A549 (cell line): ENCODE measurements at regions not wholly inside any gene's neighbourhood (a gene's known extent, or its start where the extent isn't known, plus 50 kb on each side); places are given as distances from the start of the nearest gene placed in this dataset.

Source experiments
- ATAC-seq, 2 experiments: fragments of 200-7000 bp in 1 of 2; fragments of >200 bp in 1 of 2; cut with Nextera tagmentation in 1 of 2; cut with Tn5 transposase in 1 of 2; 3 replicates each; pipeline versions ENCODE4 v1.8.0 to v1.9.1; 2018 to 2020; ENCODE audit warnings: mild to moderate bottlenecking in 1 of 2, moderate library complexity in 1 of 2
- CTCF ChIA-PET: fragments of 300-600 bp; sonication (Branson Sonifier 250); formaldehyde crosslinking; extraction: SDS; loops from one replicate; lab custom pipeline; 2021; ENCODE audit warnings: antibody characterized with exemption, inconsistent platforms; lab: Yijun Ruan, JAX
- POLR2A ChIA-PET: fragments of 350-600 bp; formaldehyde crosslinking; extraction: SDS; loops from one replicate; lab custom pipeline; 2021; ENCODE audit warnings: antibody characterized with exemption, inconsistent platforms; lab: Yijun Ruan, JAX
- DNase-seq, 2 experiments: peaks; one replicate each; pipeline versions ENCODE4 v3.0.0 to v3.0.0-alpha.2; 2011 to 2016; ENCODE audit warnings: low read depth in 1 of 2, low spot score in 1 of 2
- FAIRE-seq: peaks from 2 replicates; lab custom pipeline; 2011; peaks lifted over from hg19 to GRCh38; lab: Jason Lieb, UNC
- H3K27ac ChIP-seq, 2 experiments: fragments of >200 bp; sonication (Bioruptor Twin); formaldehyde crosslinking; 3 replicates each; pipeline ENCODE4 v1.5.1; 2016 to 2017
- H3K4me1 ChIP-seq: fragments of >200 bp; sonication (Bioruptor Twin); formaldehyde crosslinking; 3 replicates; pipeline ENCODE4 v1.6.1; 2016
- H3K4me2 ChIP-seq: fragments of >200 bp; sonication (Bioruptor Twin); formaldehyde crosslinking; 3 replicates; pipeline ENCODE4 v1.6.1; 2016
- H3K4me3 ChIP-seq: fragments of >200 bp; sonication (Bioruptor Twin); formaldehyde crosslinking; 3 replicates; pipeline ENCODE4 v1.5.1; 2016
- H3K9me3 ChIP-seq: fragments of >200 bp; sonication (Bioruptor Twin); formaldehyde crosslinking; 3 replicates; pipeline ENCODE4 v1.6.1; 2016
- CBX2 ChIP-seq: fragments of 200-600 bp; sonication (generic); IDR thresholded peaks from 2 replicates; pipeline ENCODE4 v1.6.1; 2016; ENCODE audit warnings: low read depth, mild to moderate bottlenecking, borderline replicate concordance
- CHD2 ChIP-seq: fragments of 150-350 bp; IDR thresholded peaks from 2 replicates; pipeline ENCODE4 v1.6.1; 2014; ENCODE audit warnings: low read length; ENCODE audit not compliant: partially characterized antibody
- CTCF ChIP-seq: fragments of >200 bp; sonication (Bioruptor Twin); formaldehyde crosslinking; IDR thresholded peaks from 3 replicates; pipeline ENCODE4 v1.5.1; 2016
- EHF ChIP-seq: fragments of 250-450 bp; sonication (Bioruptor Pico); IDR thresholded peaks from 2 replicates; pipeline ENCODE4 v1.5.0; 2020; ENCODE audit warnings: mild to moderate bottlenecking
- EP300 ChIP-seq, 2 experiments: fragments of >200 bp; sonication (Bioruptor Twin); formaldehyde crosslinking; IDR thresholded peaks; 2 replicates in 1 of 2; 3 replicates in 1 of 2; pipeline ENCODE4 v1.6.1; 2016 to 2017
- FOXS1 ChIP-seq: fragments of 250-450 bp; sonication (Bioruptor Pico); IDR thresholded peaks from 2 replicates; pipeline ENCODE4 v1.5.0; 2020; ENCODE audit warnings: mild to moderate bottlenecking, moderate library complexity
- HES2 ChIP-seq: fragments of >200 bp; sonication (Bioruptor Twin); formaldehyde crosslinking; IDR thresholded peaks from 2 replicates; pipeline ENCODE4 v1.6.1; 2016
- HEYL ChIP-seq: fragments of 250-450 bp; sonication (Bioruptor Pico); IDR thresholded peaks from 2 replicates; pipeline ENCODE4 v1.8.0; 2021; ENCODE audit warnings: mild to moderate bottlenecking, moderate library complexity
- HMGXB4 ChIP-seq: fragments of 250-450 bp; sonication (Bioruptor Pico); IDR thresholded peaks from 2 replicates; pipeline ENCODE4 v1.5.0; 2021; ENCODE audit warnings: mild to moderate bottlenecking, moderate library complexity, borderline replicate concordance
- HOXA7 ChIP-seq: fragments of 250-450 bp; sonication (Bioruptor Pico); IDR thresholded peaks from 2 replicates; pipeline ENCODE4 v1.5.0; 2020; ENCODE audit warnings: mild to moderate bottlenecking, moderate library complexity
- HOXB13 ChIP-seq: fragments of 250-450 bp; sonication (Bioruptor Pico); IDR thresholded peaks from 2 replicates; pipeline ENCODE4 v1.5.0; 2020; ENCODE audit warnings: low read depth, mild to moderate bottlenecking, moderate library complexity
- JUN ChIP-seq, 2 experiments: fragments of >200 bp; sonication (Bioruptor Twin); formaldehyde crosslinking; IDR thresholded peaks; 2 replicates in 1 of 2; 3 replicates in 1 of 2; pipeline ENCODE4 v1.6.1; 2016 to 2017
- MAFK ChIP-seq: fragments of 450-650 bp; IDR thresholded peaks from 2 replicates; pipeline ENCODE4 v1.6.1; 2014; ENCODE audit not compliant: partially characterized antibody
- MYC ChIP-seq: IDR thresholded peaks from 2 replicates; pipeline ENCODE4 v1.6.1; 2012; ENCODE audit warnings: mild to moderate bottlenecking, inconsistent platforms, low read length, improper control_type of control experiment, borderline replicate concordance
- NR3C1 ChIP-seq: fragments of >200 bp; sonication (Bioruptor Twin); formaldehyde crosslinking; IDR thresholded peaks from 3 replicates; pipeline ENCODE4 v1.6.1; 2017
- RCOR1 ChIP-seq: fragments of 150-350 bp; IDR thresholded peaks from 2 replicates; pipeline ENCODE4 v1.6.1; 2014; ENCODE audit warnings: antibody characterized with exemption, low read length, low read depth
- RNF2 ChIP-seq: fragments of 200-600 bp; sonication (generic); IDR thresholded peaks from 2 replicates; pipeline ENCODE4 v1.6.1; 2016; ENCODE audit warnings: low read depth, mild to moderate bottlenecking, antibody characterized with exemption, moderate library complexity, borderline replicate concordance
- SMC3 ChIP-seq: fragments of >200 bp; sonication (Bioruptor Twin); formaldehyde crosslinking; IDR thresholded peaks from 3 replicates; pipeline ENCODE4 v1.6.1; 2018; ENCODE audit warnings: inconsistent platforms
- ZC3H11A ChIP-seq: fragments of 450-650 bp; IDR thresholded peaks from 2 replicates; pipeline ENCODE4 v1.6.1; 2014; ENCODE audit warnings: antibody characterized with exemption, mild to moderate bottlenecking
- ZNF302 ChIP-seq: fragments of 250-450 bp; sonication (Bioruptor Pico); IDR thresholded peaks from 2 replicates; pipeline ENCODE4 v1.9.0; 2021; ENCODE audit warnings: inconsistent platforms, mild to moderate bottlenecking, moderate library complexity
- WGBS: methylation state at CpG from one replicate; pipeline ENCODE4 v1.1.6; 2017; ENCODE audit errors: missing lambda C conversion rate; 5-methylcytosine and 5-hydroxymethylcytosine counted together
- TF ChIP-seq, protein P1 (sequence below): IDR thresholded peaks from 2 replicates; pipeline ENCODE4 v1.6.1; 2012; ENCODE audit warnings: low read depth, borderline replicate concordance
- TF ChIP-seq, protein P2 (sequence below): fragments of 150-350 bp; IDR thresholded peaks from 2 replicates; pipeline ENCODE4 v1.6.1; 2014; ENCODE audit warnings: low read depth, mild to moderate bottlenecking, low read length
- TF ChIP-seq, protein P3 (sequence below): fragments of 200-600 bp; sonication (generic); IDR thresholded peaks from 2 replicates; pipeline ENCODE4 v1.6.1; 2016; ENCODE audit warnings: antibody characterized with exemption, mild to moderate bottlenecking, moderate library complexity
- TF ChIP-seq, protein P4 (sequence below): fragments of 250-450 bp; sonication (Bioruptor Pico); IDR thresholded peaks from 2 replicates; pipeline ENCODE4 v1.5.0; 2020; ENCODE audit warnings: low read depth, mild to moderate bottlenecking, moderate library complexity

DNA sequence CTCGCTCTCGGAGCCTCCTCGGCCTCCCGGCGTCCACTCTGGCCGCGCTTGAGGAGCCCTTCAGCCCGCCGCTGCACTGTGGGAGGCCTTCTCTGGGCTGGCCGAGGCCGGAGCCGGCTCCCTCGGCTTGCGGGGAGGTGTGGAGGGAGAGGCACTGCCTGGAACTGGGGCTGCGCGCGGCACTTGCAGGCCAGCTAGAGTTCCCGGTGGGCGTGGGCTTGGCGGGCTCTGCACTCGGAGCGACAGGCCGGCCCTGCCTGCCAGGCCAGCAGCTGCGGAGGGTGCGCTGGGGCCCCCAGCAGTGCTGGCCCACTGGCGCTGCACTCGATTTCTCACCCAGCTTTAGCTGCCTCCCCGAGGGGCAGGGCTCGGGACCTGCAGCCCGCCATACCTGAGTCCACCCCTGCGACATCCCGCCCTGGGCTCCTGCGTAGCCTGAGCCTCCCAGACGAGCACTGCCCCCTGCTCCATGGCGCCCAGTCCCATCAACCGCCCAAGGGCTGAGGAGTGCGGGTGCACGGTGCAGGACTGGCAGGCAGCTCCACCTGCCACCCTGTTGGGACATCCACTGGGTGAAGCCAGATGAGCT is 765.0 kb downstream of the IGSF11 start:
- Histone ChIP-seq H3K4me1 (no peaks in the 10 kb centered on the region), H3K9me3 (no peaks in the 10 kb centered on the region), H3K4me3 (no peak overlapping the region), H3K4me2 (no peak overlapping the region), H3K27ac (no peak overlapping the region)
- CTCF ChIA-PET, result no interaction called here
- POLR2A ChIA-PET, result no interaction called here
- no peak for TF ChIP-seq SMC3
- TF ChIP-seq, protein P1, sequence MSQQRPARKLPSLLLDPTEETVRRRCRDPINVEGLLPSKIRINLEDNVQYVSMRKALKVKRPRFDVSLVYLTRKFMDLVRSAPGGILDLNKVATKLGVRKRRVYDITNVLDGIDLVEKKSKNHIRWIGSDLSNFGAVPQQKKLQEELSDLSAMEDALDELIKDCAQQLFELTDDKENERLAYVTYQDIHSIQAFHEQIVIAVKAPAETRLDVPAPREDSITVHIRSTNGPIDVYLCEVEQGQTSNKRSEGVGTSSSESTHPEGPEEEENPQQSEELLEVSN, result no peak
- TF ChIP-seq HES2, result no peak
- TF ChIP-seq MAFK, result no peak
- TF ChIP-seq JUN (IDR thresholded peaks at IDR 0.05), result no peak
- TF ChIP-seq RCOR1, result no peak
- TF ChIP-seq CHD2, result no peak
- TF ChIP-seq FOXS1 (CRISPR knock-in tag), result no peak
- no peak for TF ChIP-seq EHF (CRISPR knock-in tag)
- no peak for TF ChIP-seq MYC
- TF ChIP-seq RNF2, result no peak
- TF ChIP-seq, protein P2, sequence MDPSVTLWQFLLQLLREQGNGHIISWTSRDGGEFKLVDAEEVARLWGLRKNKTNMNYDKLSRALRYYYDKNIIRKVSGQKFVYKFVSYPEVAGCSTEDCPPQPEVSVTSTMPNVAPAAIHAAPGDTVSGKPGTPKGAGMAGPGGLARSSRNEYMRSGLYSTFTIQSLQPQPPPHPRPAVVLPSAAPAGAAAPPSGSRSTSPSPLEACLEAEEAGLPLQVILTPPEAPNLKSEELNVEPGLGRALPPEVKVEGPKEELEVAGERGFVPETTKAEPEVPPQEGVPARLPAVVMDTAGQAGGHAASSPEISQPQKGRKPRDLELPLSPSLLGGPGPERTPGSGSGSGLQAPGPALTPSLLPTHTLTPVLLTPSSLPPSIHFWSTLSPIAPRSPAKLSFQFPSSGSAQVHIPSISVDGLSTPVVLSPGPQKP, result no peak
- no peak for TF ChIP-seq CTCF
- no peak for TF ChIP-seq HMGXB4 (CRISPR knock-in tag)
- no peak for TF ChIP-seq HOXB13
- no peak for TF ChIP-seq EP300 (IDR thresholded peaks at IDR 0.05)
- TF ChIP-seq NR3C1, result no peak
- no peak for ATAC-seq
- no peak for DNase-seq
- FAIRE-seq, result no peak
- WGBS, result 70% methylated on average over 4 of the region's 38 CpGs

- Histone ChIP-seq H3K4me3 (no peak overlapping the region), H3K4me2 (no peak overlapping the region), H3K27ac (no peak overlapping the region), H3K4me1 (no peaks in the 10 kb centered on the region), H3K9me3 (no peaks in the 10 kb centered on the region)
- ChIA-PET POLR2A (no interaction called here), CTCF (interaction anchor here (1.5 kb wide), 1 partner anchor 10 kb away, joined by 4 read pairs; no protein-coding TSS in a partner anchor)
- 14% methylated on average over 2 of the region's 2 CpGs for WGBS
- ATAC-seq (no peak), FAIRE-seq (no peak), DNase-seq (no peak)
- no peak for TF ChIP-seq HOXB13
- TF ChIP-seq ZNF302 (CRISPR knock-in tag), result no peak
- TF ChIP-seq HEYL (CRISPR knock-in tag), result no peak
- TF ChIP-seq SMC3, result no peak
- no peak for TF ChIP-seq CTCF
- TF ChIP-seq, protein P3, sequence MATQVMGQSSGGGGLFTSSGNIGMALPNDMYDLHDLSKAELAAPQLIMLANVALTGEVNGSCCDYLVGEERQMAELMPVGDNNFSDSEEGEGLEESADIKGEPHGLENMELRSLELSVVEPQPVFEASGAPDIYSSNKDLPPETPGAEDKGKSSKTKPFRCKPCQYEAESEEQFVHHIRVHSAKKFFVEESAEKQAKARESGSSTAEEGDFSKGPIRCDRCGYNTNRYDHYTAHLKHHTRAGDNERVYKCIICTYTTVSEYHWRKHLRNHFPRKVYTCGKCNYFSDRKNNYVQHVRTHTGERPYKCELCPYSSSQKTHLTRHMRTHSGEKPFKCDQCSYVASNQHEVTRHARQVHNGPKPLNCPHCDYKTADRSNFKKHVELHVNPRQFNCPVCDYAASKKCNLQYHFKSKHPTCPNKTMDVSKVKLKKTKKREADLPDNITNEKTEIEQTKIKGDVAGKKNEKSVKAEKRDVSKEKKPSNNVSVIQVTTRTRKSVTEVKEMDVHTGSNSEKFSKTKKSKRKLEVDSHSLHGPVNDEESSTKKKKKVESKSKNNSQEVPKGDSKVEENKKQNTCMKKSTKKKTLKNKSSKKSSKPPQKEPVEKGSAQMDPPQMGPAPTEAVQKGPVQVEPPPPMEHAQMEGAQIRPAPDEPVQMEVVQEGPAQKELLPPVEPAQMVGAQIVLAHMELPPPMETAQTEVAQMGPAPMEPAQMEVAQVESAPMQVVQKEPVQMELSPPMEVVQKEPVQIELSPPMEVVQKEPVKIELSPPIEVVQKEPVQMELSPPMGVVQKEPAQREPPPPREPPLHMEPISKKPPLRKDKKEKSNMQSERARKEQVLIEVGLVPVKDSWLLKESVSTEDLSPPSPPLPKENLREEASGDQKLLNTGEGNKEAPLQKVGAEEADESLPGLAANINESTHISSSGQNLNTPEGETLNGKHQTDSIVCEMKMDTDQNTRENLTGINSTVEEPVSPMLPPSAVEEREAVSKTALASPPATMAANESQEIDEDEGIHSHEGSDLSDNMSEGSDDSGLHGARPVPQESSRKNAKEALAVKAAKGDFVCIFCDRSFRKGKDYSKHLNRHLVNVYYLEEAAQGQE, result no peak
- no peak for TF ChIP-seq HOXA7 (CRISPR knock-in tag)
- TF ChIP-seq CHD2, result no peak
- TF ChIP-seq, protein P4, sequence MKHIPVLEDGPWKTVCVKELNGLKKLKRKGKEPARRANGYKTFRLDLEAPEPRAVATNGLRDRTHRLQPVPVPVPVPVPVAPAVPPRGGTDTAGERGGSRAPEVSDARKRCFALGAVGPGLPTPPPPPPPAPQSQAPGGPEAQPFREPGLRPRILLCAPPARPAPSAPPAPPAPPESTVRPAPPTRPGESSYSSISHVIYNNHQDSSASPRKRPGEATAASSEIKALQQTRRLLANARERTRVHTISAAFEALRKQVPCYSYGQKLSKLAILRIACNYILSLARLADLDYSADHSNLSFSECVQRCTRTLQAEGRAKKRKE, result no peak
- TF ChIP-seq ZC3H11A, result no peak
- TF ChIP-seq CBX2, result no peak
Measured at GRCh38 chr3:118272991-118273390, 761.7 kb downstream of the IGSF11 start.
